ENCODE measurements at regions not wholly inside any gene's neighbourhood (a gene's known extent, or its start where the extent isn't known, plus 50 kb on each side); places are given as distances from the start of the nearest gene placed in this dataset.
"Not testable (repeated sequence)": the region's sequence is repeated elsewhere in the genome, so short reads cannot be mapped to it uniquely, and the experiment has no call there.

DNA sequence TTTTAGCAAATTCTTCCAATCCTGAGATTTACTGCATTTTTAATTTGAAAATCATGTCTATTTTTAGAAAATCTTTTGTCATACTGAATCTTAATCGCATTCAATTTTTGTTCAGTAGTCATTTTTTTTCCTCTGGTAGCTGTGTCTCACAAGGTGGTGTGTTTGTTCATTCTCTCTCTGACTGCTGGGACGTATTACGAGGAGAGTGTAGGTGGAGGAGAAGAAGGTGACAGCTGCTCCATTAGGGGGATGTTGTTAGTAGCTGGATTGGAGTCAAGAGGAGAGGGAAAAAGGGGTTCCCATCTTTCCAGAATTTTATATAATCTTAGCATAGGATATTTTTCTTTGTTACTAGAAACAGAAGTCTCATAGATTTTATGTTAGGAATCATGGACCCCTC lies 804.2 kb downstream of the PRIM2 start:
- WGBS (ENCODE audit: low lambda C conversion rate), result 4% methylated on average over 3 of the region's 3 CpGs
- H3K36me3 ChIP-seq (replicated peaks in 1 of 2; ENCODE audit: control insufficient read depth in 1 of 2, insufficient read depth in 2 of 2, low read length in 1 of 2); H2AFZ ChIP-seq (ENCODE audit: low read depth); H3K4me1 ChIP-seq (ENCODE audit: control insufficient read depth in 1 of 2, insufficient read depth in 2 of 2, low read depth in 1 of 2, low read length in 1 of 2); H3K27me3 ChIP-seq (ENCODE audit: insufficient read depth); DNase-seq; CTCF ChIA-PET; H3K9me3 ChIP-seq; H3K79me2 ChIP-seq (ENCODE audit: insufficient read depth); H3K9me2 ChIP-seq; POLR2A ChIA-PET; H3K9ac ChIP-seq; H3K4me3 ChIP-seq (ENCODE audit: low read depth in 2 of 2, low read length in 1 of 2); H4K20me1 ChIP-seq (ENCODE audit: insufficient read depth); H3K27ac ChIP-seq (ENCODE audit: low read depth in 2 of 2, low read length in 1 of 2); H3F3A ChIP-seq (replicated peaks; ENCODE audit: insufficient read depth); H3K4me2 ChIP-seq: not testable (repeated sequence)

DNA sequence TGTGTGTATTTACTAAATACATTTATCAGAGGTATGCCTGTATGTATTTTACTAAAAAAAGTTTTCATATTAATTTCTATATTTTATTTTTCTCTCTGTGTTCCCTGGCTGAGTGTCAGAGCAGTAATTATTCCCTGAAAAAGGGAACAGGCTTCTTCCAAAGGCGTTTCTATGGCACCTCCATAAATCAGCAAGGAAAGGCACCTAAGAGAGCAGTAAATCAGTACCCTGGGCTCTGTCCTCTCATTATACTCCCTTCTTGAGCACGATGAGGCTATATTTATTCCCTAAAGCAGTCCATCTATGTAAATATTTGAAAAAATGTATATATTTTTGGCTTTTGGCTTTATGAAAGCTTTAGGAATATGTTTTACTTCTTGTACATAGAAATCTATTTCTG lies 806.3 kb downstream of the PRIM2 start:
- H3K9ac ChIP-seq; DNase-seq; H3K36me3 ChIP-seq (replicated peaks in 1 of 2; ENCODE audit: control insufficient read depth in 1 of 2, insufficient read depth in 2 of 2, low read length in 1 of 2); CTCF ChIA-PET; H3K4me2 ChIP-seq; H3K27me3 ChIP-seq (ENCODE audit: insufficient read depth); H3K4me3 ChIP-seq (ENCODE audit: low read depth in 2 of 2, low read length in 1 of 2); H3K79me2 ChIP-seq (ENCODE audit: insufficient read depth); H3K27ac ChIP-seq (ENCODE audit: low read depth in 2 of 2, low read length in 1 of 2); H2AFZ ChIP-seq (ENCODE audit: low read depth); H4K20me1 ChIP-seq (ENCODE audit: insufficient read depth); H3K9me2 ChIP-seq; H3K4me1 ChIP-seq (ENCODE audit: control insufficient read depth in 1 of 2, insufficient read depth in 2 of 2, low read depth in 1 of 2, low read length in 1 of 2); H3K9me3 ChIP-seq; H3F3A ChIP-seq (replicated peaks; ENCODE audit: insufficient read depth); POLR2A ChIA-PET: not testable (repeated sequence)
- 2% methylated on average over 2 of the region's 2 CpGs for WGBS (ENCODE audit: low lambda C conversion rate)

DNA sequence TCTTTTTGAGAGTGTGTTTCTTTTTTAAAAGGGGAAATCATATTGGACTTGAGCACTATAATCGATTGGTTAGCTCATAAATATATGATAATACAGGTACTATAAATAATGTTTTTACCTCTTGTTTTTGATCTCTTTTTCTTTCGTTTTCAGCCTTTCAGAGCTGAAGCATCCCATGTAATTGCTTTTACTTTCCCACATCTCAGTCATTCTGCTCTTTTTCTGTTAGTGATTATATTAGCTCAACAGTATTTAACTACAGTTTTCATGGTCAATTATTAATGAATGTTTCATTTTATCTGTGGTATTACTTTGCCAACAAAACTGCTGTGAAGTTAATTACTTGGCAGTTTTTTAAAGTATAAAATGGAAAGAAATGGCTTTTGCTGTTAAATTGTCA lies 811.1 kb downstream of the PRIM2 start:
- H3K27me3 ChIP-seq (ENCODE audit: insufficient read depth); H2AFZ ChIP-seq (ENCODE audit: low read depth); H3K27ac ChIP-seq (ENCODE audit: low read depth in 2 of 2, low read length in 1 of 2); H3F3A ChIP-seq (replicated peaks; ENCODE audit: insufficient read depth); H3K4me1 ChIP-seq (ENCODE audit: control insufficient read depth in 1 of 2, insufficient read depth in 2 of 2, low read depth in 1 of 2, low read length in 1 of 2); H4K20me1 ChIP-seq (ENCODE audit: insufficient read depth); H3K4me3 ChIP-seq (ENCODE audit: low read depth in 2 of 2, low read length in 1 of 2); H3K36me3 ChIP-seq (replicated peaks in 1 of 2; ENCODE audit: control insufficient read depth in 1 of 2, insufficient read depth in 2 of 2, low read length in 1 of 2); H3K79me2 ChIP-seq (ENCODE audit: insufficient read depth); POLR2A ChIA-PET; H3K9me2 ChIP-seq; H3K9ac ChIP-seq; H3K9me3 ChIP-seq; DNase-seq; H3K4me2 ChIP-seq; CTCF ChIA-PET: not testable (repeated sequence)
- WGBS (ENCODE audit: low lambda C conversion rate), result 1% methylated on average over 2 of the region's 2 CpGs

DNA sequence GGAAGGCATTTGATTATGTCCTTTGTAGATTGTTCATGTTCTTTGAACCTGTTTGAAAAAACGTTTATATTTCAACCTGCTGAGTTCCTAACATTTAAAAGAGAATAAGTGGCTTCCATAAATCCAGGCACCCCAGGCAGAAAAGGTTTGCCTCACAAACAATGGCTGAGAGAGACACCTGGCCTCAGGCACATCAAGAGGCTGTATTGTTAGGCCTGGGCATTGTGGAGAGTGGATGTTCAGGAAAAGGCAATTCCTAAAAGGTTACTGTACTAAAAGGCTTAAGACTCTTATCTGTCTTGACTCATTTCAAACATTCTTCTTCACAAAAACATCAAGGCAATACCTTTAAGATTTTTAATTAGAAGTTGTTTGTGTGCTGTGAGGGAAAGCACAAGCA lies 811.7 kb downstream of the PRIM2 start:
- H3K4me3 ChIP-seq (ENCODE audit: low read depth in 2 of 2, low read length in 1 of 2); H4K20me1 ChIP-seq (ENCODE audit: insufficient read depth); H3K27me3 ChIP-seq (ENCODE audit: insufficient read depth); H3K79me2 ChIP-seq (ENCODE audit: insufficient read depth); DNase-seq; H3K4me1 ChIP-seq (ENCODE audit: control insufficient read depth in 1 of 2, insufficient read depth in 2 of 2, low read depth in 1 of 2, low read length in 1 of 2); CTCF ChIA-PET; H3K9me2 ChIP-seq; H3K4me2 ChIP-seq; H3K9ac ChIP-seq; H3K9me3 ChIP-seq; POLR2A ChIA-PET; H2AFZ ChIP-seq (ENCODE audit: low read depth); H3F3A ChIP-seq (replicated peaks; ENCODE audit: insufficient read depth); H3K36me3 ChIP-seq (replicated peaks in 1 of 2; ENCODE audit: control insufficient read depth in 1 of 2, insufficient read depth in 2 of 2, low read length in 1 of 2); H3K27ac ChIP-seq (ENCODE audit: low read depth in 2 of 2, low read length in 1 of 2): not testable (repeated sequence)
- 0% methylated on average over 1 of the region's 1 CpG for WGBS (ENCODE audit: low lambda C conversion rate)

DNA sequence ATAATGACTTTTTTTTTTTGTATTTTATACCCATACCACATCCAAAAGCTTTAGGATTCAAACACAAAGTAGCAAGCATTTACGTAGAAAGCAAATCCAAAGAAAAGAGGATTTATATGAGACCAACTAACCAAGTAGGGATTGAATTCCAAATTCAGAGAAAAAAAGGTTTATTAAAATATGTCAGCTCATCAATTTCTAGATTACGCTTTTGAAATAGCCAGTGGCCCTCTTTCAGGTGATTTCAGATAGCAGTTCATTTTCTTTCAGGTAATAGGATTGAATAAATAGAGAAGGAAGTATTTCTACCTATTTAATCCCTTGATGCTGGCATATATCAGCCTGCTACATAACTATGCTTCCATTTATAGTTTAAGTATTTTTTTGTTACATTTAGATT lies 822.3 kb downstream of the PRIM2 start:
- 21% methylated on average over 2 of the region's 2 CpGs for WGBS (ENCODE audit: low lambda C conversion rate)
- H3K27me3 ChIP-seq (ENCODE audit: insufficient read depth); H4K20me1 ChIP-seq (ENCODE audit: insufficient read depth); H3K79me2 ChIP-seq (ENCODE audit: insufficient read depth); H3K4me1 ChIP-seq (ENCODE audit: control insufficient read depth in 1 of 2, insufficient read depth in 2 of 2, low read depth in 1 of 2, low read length in 1 of 2); H3K9me3 ChIP-seq; H3K9ac ChIP-seq; H3K4me2 ChIP-seq; H2AFZ ChIP-seq (ENCODE audit: low read depth); CTCF ChIA-PET; H3K9me2 ChIP-seq; POLR2A ChIA-PET; H3K27ac ChIP-seq (ENCODE audit: low read depth in 2 of 2, low read length in 1 of 2); H3K4me3 ChIP-seq (ENCODE audit: low read depth in 2 of 2, low read length in 1 of 2); DNase-seq; H3F3A ChIP-seq (replicated peaks; ENCODE audit: insufficient read depth); H3K36me3 ChIP-seq (replicated peaks in 1 of 2; ENCODE audit: control insufficient read depth in 1 of 2, insufficient read depth in 2 of 2, low read length in 1 of 2): not testable (repeated sequence)

DNA sequence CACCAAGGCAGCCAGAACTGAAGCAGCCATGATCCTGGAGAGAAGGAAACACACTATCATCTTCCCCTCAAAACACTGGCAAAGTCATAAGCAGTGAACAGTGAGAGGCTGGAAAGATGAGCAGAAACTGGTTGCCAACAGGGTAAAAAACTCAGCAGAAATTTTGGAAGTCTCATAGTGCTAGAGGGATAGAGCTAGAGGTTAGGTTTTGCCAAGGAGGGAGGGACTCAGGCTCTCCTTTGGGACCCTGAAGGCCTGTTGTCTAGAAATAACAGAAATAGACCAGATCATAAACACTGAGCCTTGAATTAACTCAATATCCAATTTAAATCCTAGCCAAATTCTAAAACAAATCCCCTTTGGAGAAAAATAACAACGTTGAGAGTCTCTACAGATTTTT lies 853.6 kb downstream of the PRIM2 start:
- CTCF ChIA-PET; H3K4me3 ChIP-seq (ENCODE audit: low read depth in 2 of 2, low read length in 1 of 2); H2AFZ ChIP-seq (ENCODE audit: low read depth); H3K4me2 ChIP-seq; H3K27ac ChIP-seq (ENCODE audit: low read depth in 2 of 2, low read length in 1 of 2); H3K4me1 ChIP-seq (ENCODE audit: control insufficient read depth in 1 of 2, insufficient read depth in 2 of 2, low read depth in 1 of 2, low read length in 1 of 2); H3K9me2 ChIP-seq; H3K27me3 ChIP-seq (ENCODE audit: insufficient read depth); H3K36me3 ChIP-seq (replicated peaks in 1 of 2; ENCODE audit: control insufficient read depth in 1 of 2, insufficient read depth in 2 of 2, low read length in 1 of 2); H3K9me3 ChIP-seq; H3K9ac ChIP-seq; H4K20me1 ChIP-seq (ENCODE audit: insufficient read depth); H3K79me2 ChIP-seq (ENCODE audit: insufficient read depth); H3F3A ChIP-seq (replicated peaks; ENCODE audit: insufficient read depth); DNase-seq; POLR2A ChIA-PET: not testable (repeated sequence)
- WGBS (ENCODE audit: low lambda C conversion rate), result 4% methylated on average over 1 of the region's 1 CpG

Data from SK-N-SH (cell line).